GM12872 (cell line): ENCODE measurements at regions not wholly inside any gene's neighbourhood (a gene's known extent, or its start where the extent isn't known, plus 50 kb on each side); places are given as distances from the start of the nearest gene placed in this dataset.

Source experiments
- CTCF ChIP-seq: IDR thresholded peaks from 3 replicates; pipeline ENCODE4 v1.5.1; 2011; ENCODE audit warnings: low read depth, mild to moderate bottlenecking, low read length, moderate library complexity; ENCODE audit not compliant: insufficient read depth

GRCh38 chr2:162974771-162975170 lies 136.2 kb upstream of the KCNH7 start:
- TF ChIP-seq CTCF, result no peak

GRCh38 chr2:162972383-162972782 lies 133.8 kb upstream of the KCNH7 start:
- no peak for TF ChIP-seq CTCF

- TF ChIP-seq CTCF, result no peak
Measured at GRCh38 chr2:162968306-162968705, 129.7 kb upstream of the KCNH7 start.

GRCh38 chr2:162967811-162968210 lies 129.2 kb upstream of the KCNH7 start:
- no peak for TF ChIP-seq CTCF

- TF ChIP-seq CTCF, result no peak
Measured at GRCh38 chr2:162967147-162967546, 128.6 kb upstream of the KCNH7 start.

GRCh38 chr2:162965191-162965590 lies 126.6 kb upstream of the KCNH7 start:
- TF ChIP-seq CTCF, result no peak

GRCh38 chr2:162964513-162964912 lies 125.9 kb upstream of the KCNH7 start:
- TF ChIP-seq CTCF, result no peak

GRCh38 chr2:162963156-162963555 lies 124.6 kb upstream of the KCNH7 start:
- no peak for TF ChIP-seq CTCF
